ENCODE measurements at regions not wholly inside any gene's neighbourhood (a gene's known extent, or its start where the extent isn't known, plus 50 kb on each side); places are given as distances from the start of the nearest gene placed in this dataset.

- no peak for TF ChIP-seq NFIC (IDR thresholded peaks at IDR 0.05)
- TF ChIP-seq ZBTB7A (IDR thresholded peaks at IDR 0.05; ENCODE audit: low read depth) = no peak
- TF ChIP-seq REST (IDR thresholded peaks at IDR 0.05; ENCODE audit: low read depth) = no peak
- TF ChIP-seq, protein P1, sequence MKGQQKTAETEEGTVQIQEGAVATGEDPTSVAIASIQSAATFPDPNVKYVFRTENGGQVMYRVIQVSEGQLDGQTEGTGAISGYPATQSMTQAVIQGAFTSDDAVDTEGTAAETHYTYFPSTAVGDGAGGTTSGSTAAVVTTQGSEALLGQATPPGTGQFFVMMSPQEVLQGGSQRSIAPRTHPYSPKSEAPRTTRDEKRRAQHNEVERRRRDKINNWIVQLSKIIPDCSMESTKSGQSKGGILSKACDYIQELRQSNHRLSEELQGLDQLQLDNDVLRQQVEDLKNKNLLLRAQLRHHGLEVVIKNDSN (IDR thresholded peaks at IDR 0.05) = no peak
Observed at GRCh38 chr11:11046781-11047180, 188.9 kb upstream of the ZBED5 start.

Data from Ishikawa (cell line).